ENCODE measurements at regions not wholly inside any gene's neighbourhood (a gene's known extent, or its start where the extent isn't known, plus 50 kb on each side); places are given as distances from the start of the nearest gene placed in this dataset.

DNA sequence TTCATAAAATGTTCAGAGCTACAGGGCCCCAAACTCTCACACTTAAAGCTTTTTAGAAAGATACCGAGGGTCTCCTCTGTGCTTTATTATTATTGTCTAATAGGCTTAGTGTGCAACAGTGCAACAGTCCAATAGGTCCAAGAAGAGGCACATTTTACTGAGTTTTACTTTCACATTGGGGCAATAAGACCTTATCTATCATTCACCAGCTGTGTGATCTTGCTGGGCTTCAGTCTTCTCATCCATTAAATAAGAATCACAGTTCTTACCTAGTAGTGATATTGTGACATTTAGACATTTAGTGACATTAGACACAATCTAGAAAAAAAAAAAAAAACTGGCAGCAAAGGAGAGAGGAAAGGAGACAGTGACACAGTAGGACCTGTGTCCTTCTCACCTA is 175.8 kb upstream of the NFIA start:
- Mint-ChIP-seq H3K36me3 (ENCODE audit: unreplicated experiment) (no peaks in the 10 kb centered on the region), H3K27ac (ENCODE audit: unreplicated experiment) (no peak overlapping the region), H3K9me3 (ENCODE audit: unreplicated experiment) (peaks cover 10% of the 10 kb centered on the region), H3K27me3 (ENCODE audit: unreplicated experiment) (peaks cover 6% of the 10 kb centered on the region), H3K4me1 (ENCODE audit: low read depth, unreplicated experiment) (peaks cover 34% of the 10 kb centered on the region), H3K4me3 (ENCODE audit: unreplicated experiment) (no peak overlapping the region)
- no peak for DNase-seq
- TF ChIP-seq, protein P1, sequence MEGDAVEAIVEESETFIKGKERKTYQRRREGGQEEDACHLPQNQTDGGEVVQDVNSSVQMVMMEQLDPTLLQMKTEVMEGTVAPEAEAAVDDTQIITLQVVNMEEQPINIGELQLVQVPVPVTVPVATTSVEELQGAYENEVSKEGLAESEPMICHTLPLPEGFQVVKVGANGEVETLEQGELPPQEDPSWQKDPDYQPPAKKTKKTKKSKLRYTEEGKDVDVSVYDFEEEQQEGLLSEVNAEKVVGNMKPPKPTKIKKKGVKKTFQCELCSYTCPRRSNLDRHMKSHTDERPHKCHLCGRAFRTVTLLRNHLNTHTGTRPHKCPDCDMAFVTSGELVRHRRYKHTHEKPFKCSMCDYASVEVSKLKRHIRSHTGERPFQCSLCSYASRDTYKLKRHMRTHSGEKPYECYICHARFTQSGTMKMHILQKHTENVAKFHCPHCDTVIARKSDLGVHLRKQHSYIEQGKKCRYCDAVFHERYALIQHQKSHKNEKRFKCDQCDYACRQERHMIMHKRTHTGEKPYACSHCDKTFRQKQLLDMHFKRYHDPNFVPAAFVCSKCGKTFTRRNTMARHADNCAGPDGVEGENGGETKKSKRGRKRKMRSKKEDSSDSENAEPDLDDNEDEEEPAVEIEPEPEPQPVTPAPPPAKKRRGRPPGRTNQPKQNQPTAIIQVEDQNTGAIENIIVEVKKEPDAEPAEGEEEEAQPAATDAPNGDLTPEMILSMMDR (IDR thresholded peaks at IDR 0.05; ENCODE audit: partially characterized antibody, unreplicated experiment): no peak

- no peaks in the 10 kb centered on the region for H3K36me3 Mint-ChIP-seq (ENCODE audit: unreplicated experiment)
- H3K4me1 Mint-ChIP-seq (ENCODE audit: low read depth, unreplicated experiment): peaks cover 31% of the 10 kb centered on the region
- no peak for DNase-seq
- H3K27me3 Mint-ChIP-seq (ENCODE audit: unreplicated experiment): peaks cover 6% of the 10 kb centered on the region
- H3K4me3 Mint-ChIP-seq (ENCODE audit: unreplicated experiment): no peak overlapping the region
- no peak overlapping the region for H3K27ac Mint-ChIP-seq (ENCODE audit: unreplicated experiment)
- H3K9me3 Mint-ChIP-seq (ENCODE audit: unreplicated experiment): peaks cover 10% of the 10 kb centered on the region
- TF ChIP-seq, protein P1 (IDR thresholded peaks at IDR 0.05; ENCODE audit: partially characterized antibody, unreplicated experiment): no peak
These were observed 176.3 kb upstream of the NFIA start for GRCh38 chr1:60906039-60906438.

- Mint-ChIP-seq H3K4me1 (ENCODE audit: low read depth, unreplicated experiment) (peaks cover 30% of the 10 kb centered on the region), H3K9me3 (ENCODE audit: unreplicated experiment) (peaks cover 9% of the 10 kb centered on the region), H3K36me3 (ENCODE audit: unreplicated experiment) (no peaks in the 10 kb centered on the region), H3K27ac (ENCODE audit: unreplicated experiment) (peak overlapping the region; percentile 69), H3K27me3 (ENCODE audit: unreplicated experiment) (peaks cover 6% of the 10 kb centered on the region), H3K4me3 (ENCODE audit: unreplicated experiment) (peak overlapping the region; percentile 10)
- no peak for DNase-seq
- TF ChIP-seq, protein P1 (IDR thresholded peaks at IDR 0.05; ENCODE audit: partially characterized antibody, unreplicated experiment): no peak
These were observed 178.1 kb upstream of the NFIA start for GRCh38 chr1:60904099-60904851.

DNA sequence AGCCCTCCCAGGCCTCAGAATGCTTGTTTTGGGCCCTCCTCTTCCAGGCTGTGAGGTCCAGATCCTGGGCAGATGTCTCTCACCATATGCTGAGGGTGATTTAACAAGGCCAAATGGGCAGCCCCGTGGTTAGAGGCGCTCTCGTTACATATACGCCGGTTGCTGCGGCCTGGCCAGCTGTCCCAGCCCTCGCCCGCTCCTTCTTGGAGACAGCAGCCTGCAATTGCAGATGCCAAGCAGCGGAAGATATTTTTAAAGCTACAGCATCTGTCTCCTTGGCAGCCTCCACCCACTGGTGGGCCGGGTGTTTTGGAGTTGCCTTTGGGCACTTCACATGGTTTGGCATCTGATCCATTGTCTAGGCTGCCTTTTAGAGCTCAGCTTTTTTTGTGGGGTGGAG is 178.8 kb upstream of the NFIA start:
- TF ChIP-seq, protein P1 (IDR thresholded peaks at IDR 0.05; ENCODE audit: partially characterized antibody, unreplicated experiment): no peak
- DNase-seq: peak; percentile 81
- Mint-ChIP-seq H3K27ac (ENCODE audit: unreplicated experiment) (peak overlapping the region; percentile 69), H3K4me3 (ENCODE audit: unreplicated experiment) (no peak overlapping the region), H3K9me3 (ENCODE audit: unreplicated experiment) (peaks cover 9% of the 10 kb centered on the region), H3K36me3 (ENCODE audit: unreplicated experiment) (no peaks in the 10 kb centered on the region), H3K4me1 (ENCODE audit: low read depth, unreplicated experiment) (peaks cover 33% of the 10 kb centered on the region), H3K27me3 (ENCODE audit: unreplicated experiment) (peaks cover 8% of the 10 kb centered on the region)

DNA sequence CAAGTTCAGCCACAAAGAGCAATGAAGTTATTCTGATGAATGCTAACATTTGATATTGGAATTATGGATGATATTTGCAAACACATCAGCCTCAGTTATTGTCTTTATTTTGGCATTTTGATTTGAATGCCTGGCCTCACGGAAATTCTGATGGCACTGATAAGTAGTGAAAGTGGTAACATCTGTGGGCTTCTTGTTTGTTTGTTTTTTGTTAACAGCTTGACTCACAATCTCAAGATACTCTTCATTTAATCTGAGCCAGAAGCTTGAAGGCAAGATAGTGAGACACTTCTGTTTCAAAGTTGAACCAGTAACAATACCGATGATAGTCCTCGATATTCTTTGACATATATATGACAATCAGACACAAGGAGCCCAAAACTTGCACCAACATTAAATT is 182.9 kb upstream of the NFIA start:
- Mint-ChIP-seq H3K9me3 (ENCODE audit: unreplicated experiment) (peaks cover 9% of the 10 kb centered on the region), H3K27me3 (ENCODE audit: unreplicated experiment) (peaks cover 8% of the 10 kb centered on the region), H3K36me3 (ENCODE audit: unreplicated experiment) (no peaks in the 10 kb centered on the region), H3K27ac (ENCODE audit: unreplicated experiment) (peak overlapping the region; percentile 48), H3K4me3 (ENCODE audit: unreplicated experiment) (no peak overlapping the region), H3K4me1 (ENCODE audit: low read depth, unreplicated experiment) (peaks cover 42% of the 10 kb centered on the region)
- no peak for DNase-seq
- TF ChIP-seq, protein P1 (IDR thresholded peaks at IDR 0.05; ENCODE audit: partially characterized antibody, unreplicated experiment): no peak

Data from glutamatergic neuron (in vitro differentiated cells).